ENCODE measurements at regions not wholly inside any gene's neighbourhood (a gene's known extent, or its start where the extent isn't known, plus 50 kb on each side); places are given as distances from the start of the nearest gene placed in this dataset.

GRCh38 chr21:14607262-14607661 lies 61.1 kb upstream of the SAMSN1 start:
- TF ChIP-seq HDGF (IDR thresholded peaks at IDR 0.05) (no peak), SMAD1 (IDR thresholded peaks at IDR 0.05; ENCODE audit: low read depth, partially characterized antibody) (no peak)
